A549 (cell line): ENCODE measurements at regions not wholly inside any gene's neighbourhood (a gene's known extent, or its start where the extent isn't known, plus 50 kb on each side); places are given as distances from the start of the nearest gene placed in this dataset.

Experiments
- ATAC-seq, 2 experiments: fragments of 200-7000 bp in 1 of 2; fragments of >200 bp in 1 of 2; cut with Nextera tagmentation in 1 of 2; cut with Tn5 transposase in 1 of 2; 3 replicates each; pipeline versions ENCODE4 v1.8.0 to v1.9.1; 2018 to 2020; ENCODE audit warnings: mild to moderate bottlenecking in 1 of 2, moderate library complexity in 1 of 2
- CTCF ChIA-PET: fragments of 300-600 bp; sonication (Branson Sonifier 250); formaldehyde crosslinking; extraction: SDS; loops from one replicate; lab custom pipeline; 2021; ENCODE audit warnings: antibody characterized with exemption, inconsistent platforms; lab: Yijun Ruan, JAX
- POLR2A ChIA-PET: fragments of 350-600 bp; formaldehyde crosslinking; extraction: SDS; loops from one replicate; lab custom pipeline; 2021; ENCODE audit warnings: antibody characterized with exemption, inconsistent platforms; lab: Yijun Ruan, JAX
- DNase-seq, 2 experiments: peaks; one replicate each; pipeline versions ENCODE4 v3.0.0 to v3.0.0-alpha.2; 2011 to 2016; ENCODE audit warnings: low read depth in 1 of 2, low spot score in 1 of 2
- FAIRE-seq: peaks from 2 replicates; lab custom pipeline; 2011; peaks lifted over from hg19 to GRCh38; lab: Jason Lieb, UNC
- H3K27ac ChIP-seq, 2 experiments: fragments of >200 bp; sonication (Bioruptor Twin); formaldehyde crosslinking; 3 replicates each; pipeline ENCODE4 v1.5.1; 2016 to 2017
- H3K4me1 ChIP-seq: fragments of >200 bp; sonication (Bioruptor Twin); formaldehyde crosslinking; 3 replicates; pipeline ENCODE4 v1.6.1; 2016
- H3K4me2 ChIP-seq: fragments of >200 bp; sonication (Bioruptor Twin); formaldehyde crosslinking; 3 replicates; pipeline ENCODE4 v1.6.1; 2016
- H3K4me3 ChIP-seq: fragments of >200 bp; sonication (Bioruptor Twin); formaldehyde crosslinking; 3 replicates; pipeline ENCODE4 v1.5.1; 2016
- H3K9me3 ChIP-seq: fragments of >200 bp; sonication (Bioruptor Twin); formaldehyde crosslinking; 3 replicates; pipeline ENCODE4 v1.6.1; 2016
- BHLHE40 ChIP-seq: IDR thresholded peaks from 2 replicates; pipeline ENCODE4 v1.6.1; 2012; ENCODE audit warnings: low read depth, low read length, inconsistent platforms
- CHD2 ChIP-seq: fragments of 150-350 bp; IDR thresholded peaks from 2 replicates; pipeline ENCODE4 v1.6.1; 2014; ENCODE audit warnings: low read length; ENCODE audit not compliant: partially characterized antibody
- FOSL2 ChIP-seq, 2 experiments: fragments of 450-650 bp in 1 of 2; fragments of >200 bp in 1 of 2; sonication (Bioruptor Twin) in 1 of 2; formaldehyde crosslinking; IDR thresholded peaks; 2 replicates each; pipeline versions ENCODE4 v1.5.0 to v1.6.1; 2016 to 2020; ENCODE audit warnings: mild to moderate bottlenecking in 1 of 2, moderate library complexity in 1 of 2
- GATA3 ChIP-seq: IDR thresholded peaks from 2 replicates; pipeline ENCODE4 v1.6.1; 2012; ENCODE audit warnings: borderline replicate concordance
- KDM1A ChIP-seq: fragments of 200-600 bp; sonication (generic); IDR thresholded peaks from 2 replicates; pipeline ENCODE4 v1.6.1; 2016; ENCODE audit warnings: low read depth, mild to moderate bottlenecking
- MAFK ChIP-seq: fragments of 450-650 bp; IDR thresholded peaks from 2 replicates; pipeline ENCODE4 v1.6.1; 2014; ENCODE audit not compliant: partially characterized antibody
- MYC ChIP-seq: IDR thresholded peaks from 2 replicates; pipeline ENCODE4 v1.6.1; 2012; ENCODE audit warnings: mild to moderate bottlenecking, inconsistent platforms, low read length, improper control_type of control experiment, borderline replicate concordance
- NFE2L2 ChIP-seq: fragments of 150-350 bp; conservative IDR thresholded peaks from 2 replicates; pipeline ENCODE4 v1.6.1; 2014; ENCODE audit warnings: low read length
- NPAS2 ChIP-seq: fragments of 250-450 bp; sonication (Bioruptor Pico); IDR thresholded peaks from 2 replicates; pipeline ENCODE4 v1.8.0; 2022; ENCODE audit warnings: mild to moderate bottlenecking, moderate library complexity, borderline replicate concordance
- POLR2A ChIP-seq: IDR thresholded peaks from 2 replicates; pipeline ENCODE4 v1.6.1; 2012; ENCODE audit warnings: mild to moderate bottlenecking, low read length
- RFX5 ChIP-seq: fragments of 450-650 bp; IDR thresholded peaks from 2 replicates; pipeline ENCODE4 v1.7.1; 2014; ENCODE audit warnings: antibody characterized with exemption, mild to moderate bottlenecking, moderate library complexity
- SMC3 ChIP-seq: fragments of >200 bp; sonication (Bioruptor Twin); formaldehyde crosslinking; IDR thresholded peaks from 3 replicates; pipeline ENCODE4 v1.6.1; 2018; ENCODE audit warnings: inconsistent platforms
- TFCP2L1 ChIP-seq: fragments of 250-450 bp; sonication (Bioruptor Pico); IDR thresholded peaks from 2 replicates; pipeline ENCODE4 v1.5.0; 2021; ENCODE audit warnings: mild to moderate bottlenecking
- ZFP36 ChIP-seq: fragments of 450-650 bp; IDR thresholded peaks from 2 replicates; pipeline ENCODE4 v1.6.1; 2014; ENCODE audit warnings: borderline replicate concordance; ENCODE audit not compliant: partially characterized antibody
- ZSCAN20 ChIP-seq: fragments of 250-450 bp; sonication (Bioruptor Pico); IDR thresholded peaks from 2 replicates; pipeline ENCODE4 v1.8.0; 2022; ENCODE audit warnings: mild to moderate bottlenecking, moderate library complexity
- WGBS: methylation state at CpG from one replicate; pipeline ENCODE4 v1.1.6; 2017; ENCODE audit errors: missing lambda C conversion rate; 5-methylcytosine and 5-hydroxymethylcytosine counted together
- TF ChIP-seq, protein P1 (sequence below): fragments of >200 bp; sonication (Bioruptor Twin); formaldehyde crosslinking; IDR thresholded peaks from 2 replicates; pipeline ENCODE4 v1.6.1; 2016
- TF ChIP-seq, protein P2 (sequence below): IDR thresholded peaks from 2 replicates; pipeline ENCODE4 v1.6.1; 2012
- TF ChIP-seq, protein P3 (sequence below): fragments of 150-350 bp; IDR thresholded peaks from 2 replicates; pipeline ENCODE4 v1.6.1; 2014; ENCODE audit warnings: low read depth, mild to moderate bottlenecking, low read length
- TF ChIP-seq, protein P4 (sequence below): fragments of 450-650 bp; IDR thresholded peaks from 2 replicates; pipeline ENCODE4 v1.6.1; 2014; ENCODE audit warnings: antibody characterized with exemption
- TF ChIP-seq, protein P5 (sequence below): fragments of >200 bp; sonication (Bioruptor Twin); formaldehyde crosslinking; IDR thresholded peaks from 3 replicates; pipeline ENCODE4 v1.5.1; 2016

DNA sequence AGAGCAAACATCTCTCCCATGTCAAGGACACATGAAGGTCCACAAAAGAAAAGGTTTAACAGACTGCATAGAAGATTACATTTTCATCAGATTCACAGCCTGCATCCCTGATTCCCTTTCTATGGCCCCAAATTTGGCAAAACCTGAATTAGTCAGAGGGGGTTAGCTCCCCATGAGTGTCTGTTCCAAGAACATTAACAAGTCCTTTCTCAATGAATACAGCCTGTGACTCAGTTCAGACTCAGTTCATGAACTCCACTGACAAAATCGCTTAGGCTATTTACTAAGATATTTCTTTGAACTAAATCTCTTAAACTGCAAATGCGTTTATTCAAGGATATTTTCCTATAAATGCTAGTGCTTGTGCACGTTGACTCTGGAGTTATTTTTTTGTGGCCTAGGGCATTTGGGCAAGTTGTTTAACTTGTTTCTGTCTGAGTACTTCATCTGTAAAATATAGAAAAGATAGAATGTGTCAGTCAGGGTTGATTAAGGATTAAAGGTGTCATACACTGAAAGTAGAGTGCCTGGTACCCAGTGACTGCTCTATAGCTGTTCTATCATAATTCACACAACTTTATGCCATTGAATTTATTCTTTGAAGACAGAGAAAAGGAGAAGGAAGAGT, 422.6 kb downstream of the HTR1B start:
- Histone ChIP-seq H3K27ac (no peak overlapping the region), H3K4me2 (no peak overlapping the region), H3K4me1 (no peaks in the 10 kb centered on the region), H3K9me3 (no peaks in the 10 kb centered on the region), H3K4me3 (no peak overlapping the region)
- FAIRE-seq (no peak), ATAC-seq (no peak), DNase-seq (no peak)
- WGBS, result 27% methylated on average over 3 of the region's 3 CpGs
- CTCF ChIA-PET, result no interaction called here
- no peak for TF ChIP-seq NPAS2 (CRISPR knock-in tag)
- TF ChIP-seq, protein P1, sequence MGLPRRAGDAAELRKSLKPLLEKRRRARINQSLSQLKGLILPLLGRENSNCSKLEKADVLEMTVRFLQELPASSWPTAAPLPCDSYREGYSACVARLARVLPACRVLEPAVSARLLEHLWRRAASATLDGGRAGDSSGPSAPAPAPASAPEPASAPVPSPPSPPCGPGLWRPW, result no peak
- TF ChIP-seq, protein P2, sequence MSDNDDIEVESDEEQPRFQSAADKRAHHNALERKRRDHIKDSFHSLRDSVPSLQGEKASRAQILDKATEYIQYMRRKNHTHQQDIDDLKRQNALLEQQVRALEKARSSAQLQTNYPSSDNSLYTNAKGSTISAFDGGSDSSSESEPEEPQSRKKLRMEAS, result no peak
- TF ChIP-seq ZFP36, result no peak
- TF ChIP-seq MAFK, result no peak
- TF ChIP-seq GATA3, result no peak
- TF ChIP-seq POLR2A, result no peak
- TF ChIP-seq MYC, result no peak
- TF ChIP-seq RFX5, result no peak
- no peak for TF ChIP-seq KDM1A
- POLR2A ChIA-PET, result no interaction called here

DNA sequence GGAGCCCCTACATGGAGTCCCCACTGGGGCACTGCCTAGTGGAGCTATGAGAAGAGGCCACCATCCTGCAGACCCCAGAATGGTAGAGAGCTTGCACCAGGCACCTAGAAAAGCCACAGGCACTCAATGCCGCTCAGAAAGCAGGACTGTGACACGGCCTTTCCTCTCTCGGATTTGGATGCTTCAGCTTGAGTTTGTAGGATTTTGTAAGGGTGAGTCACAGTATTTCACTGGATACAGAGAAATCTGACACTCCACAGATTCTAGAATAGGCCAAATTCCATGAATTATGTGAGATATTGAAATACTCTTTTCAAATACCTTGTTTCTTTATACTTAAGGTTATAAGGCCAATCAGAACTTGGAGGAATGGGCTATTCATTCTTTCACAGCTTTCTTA, 424.5 kb downstream of the HTR1B start:
- Histone ChIP-seq H3K4me1 (no peaks in the 10 kb centered on the region), H3K9me3 (no peaks in the 10 kb centered on the region), H3K4me3 (no peak overlapping the region), H3K4me2 (no peak overlapping the region), H3K27ac (no peak overlapping the region)
- DNase-seq (no peak), ATAC-seq (no peak), FAIRE-seq (no peak)
- TF ChIP-seq, protein P3, sequence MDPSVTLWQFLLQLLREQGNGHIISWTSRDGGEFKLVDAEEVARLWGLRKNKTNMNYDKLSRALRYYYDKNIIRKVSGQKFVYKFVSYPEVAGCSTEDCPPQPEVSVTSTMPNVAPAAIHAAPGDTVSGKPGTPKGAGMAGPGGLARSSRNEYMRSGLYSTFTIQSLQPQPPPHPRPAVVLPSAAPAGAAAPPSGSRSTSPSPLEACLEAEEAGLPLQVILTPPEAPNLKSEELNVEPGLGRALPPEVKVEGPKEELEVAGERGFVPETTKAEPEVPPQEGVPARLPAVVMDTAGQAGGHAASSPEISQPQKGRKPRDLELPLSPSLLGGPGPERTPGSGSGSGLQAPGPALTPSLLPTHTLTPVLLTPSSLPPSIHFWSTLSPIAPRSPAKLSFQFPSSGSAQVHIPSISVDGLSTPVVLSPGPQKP, result no peak
- TF ChIP-seq NFE2L2 (no peak), BHLHE40 (no peak), ZSCAN20 (CRISPR knock-in tag) (no peak), FOSL2 (IDR thresholded peaks at IDR 0.05) (no peak), FOSL2 (CRISPR knock-in tag; IDR thresholded peaks at IDR 0.05) (no peak), TFCP2L1 (CRISPR knock-in tag) (no peak), SMC3 (no peak), GATA3 (no peak), MYC (no peak), MAFK (no peak), CHD2 (no peak)
- TF ChIP-seq, protein P1, result no peak
- TF ChIP-seq, protein P4, sequence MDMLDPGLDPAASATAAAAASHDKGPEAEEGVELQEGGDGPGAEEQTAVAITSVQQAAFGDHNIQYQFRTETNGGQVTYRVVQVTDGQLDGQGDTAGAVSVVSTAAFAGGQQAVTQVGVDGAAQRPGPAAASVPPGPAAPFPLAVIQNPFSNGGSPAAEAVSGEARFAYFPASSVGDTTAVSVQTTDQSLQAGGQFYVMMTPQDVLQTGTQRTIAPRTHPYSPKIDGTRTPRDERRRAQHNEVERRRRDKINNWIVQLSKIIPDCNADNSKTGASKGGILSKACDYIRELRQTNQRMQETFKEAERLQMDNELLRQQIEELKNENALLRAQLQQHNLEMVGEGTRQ, result no peak
- TF ChIP-seq, protein P5, sequence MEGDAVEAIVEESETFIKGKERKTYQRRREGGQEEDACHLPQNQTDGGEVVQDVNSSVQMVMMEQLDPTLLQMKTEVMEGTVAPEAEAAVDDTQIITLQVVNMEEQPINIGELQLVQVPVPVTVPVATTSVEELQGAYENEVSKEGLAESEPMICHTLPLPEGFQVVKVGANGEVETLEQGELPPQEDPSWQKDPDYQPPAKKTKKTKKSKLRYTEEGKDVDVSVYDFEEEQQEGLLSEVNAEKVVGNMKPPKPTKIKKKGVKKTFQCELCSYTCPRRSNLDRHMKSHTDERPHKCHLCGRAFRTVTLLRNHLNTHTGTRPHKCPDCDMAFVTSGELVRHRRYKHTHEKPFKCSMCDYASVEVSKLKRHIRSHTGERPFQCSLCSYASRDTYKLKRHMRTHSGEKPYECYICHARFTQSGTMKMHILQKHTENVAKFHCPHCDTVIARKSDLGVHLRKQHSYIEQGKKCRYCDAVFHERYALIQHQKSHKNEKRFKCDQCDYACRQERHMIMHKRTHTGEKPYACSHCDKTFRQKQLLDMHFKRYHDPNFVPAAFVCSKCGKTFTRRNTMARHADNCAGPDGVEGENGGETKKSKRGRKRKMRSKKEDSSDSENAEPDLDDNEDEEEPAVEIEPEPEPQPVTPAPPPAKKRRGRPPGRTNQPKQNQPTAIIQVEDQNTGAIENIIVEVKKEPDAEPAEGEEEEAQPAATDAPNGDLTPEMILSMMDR, result no peak
- TF ChIP-seq, protein P2, result no peak
- ChIA-PET CTCF (no interaction called here), POLR2A (no interaction called here)
- 41% methylated on average over 3 of the region's 3 CpGs for WGBS
